Left kidney (tissue), 1 donor: ENCODE measurements at regions not wholly inside any gene's neighbourhood (a gene's known extent, or its start where the extent isn't known, plus 50 kb on each side); places are given as distances from the start of the nearest gene placed in this dataset.
A peak's percentile ranks its signal among the peaks of the same experiment; 100 is the strongest.
"Not testable (repeated sequence)": the region's sequence is repeated elsewhere in the genome, so short reads cannot be mapped to it uniquely, and the experiment has no call there.

Experiments used
- DNase-seq: peaks from one replicate; pipeline ENCODE4 v3.0.0-alpha.2; 2013

DNA sequence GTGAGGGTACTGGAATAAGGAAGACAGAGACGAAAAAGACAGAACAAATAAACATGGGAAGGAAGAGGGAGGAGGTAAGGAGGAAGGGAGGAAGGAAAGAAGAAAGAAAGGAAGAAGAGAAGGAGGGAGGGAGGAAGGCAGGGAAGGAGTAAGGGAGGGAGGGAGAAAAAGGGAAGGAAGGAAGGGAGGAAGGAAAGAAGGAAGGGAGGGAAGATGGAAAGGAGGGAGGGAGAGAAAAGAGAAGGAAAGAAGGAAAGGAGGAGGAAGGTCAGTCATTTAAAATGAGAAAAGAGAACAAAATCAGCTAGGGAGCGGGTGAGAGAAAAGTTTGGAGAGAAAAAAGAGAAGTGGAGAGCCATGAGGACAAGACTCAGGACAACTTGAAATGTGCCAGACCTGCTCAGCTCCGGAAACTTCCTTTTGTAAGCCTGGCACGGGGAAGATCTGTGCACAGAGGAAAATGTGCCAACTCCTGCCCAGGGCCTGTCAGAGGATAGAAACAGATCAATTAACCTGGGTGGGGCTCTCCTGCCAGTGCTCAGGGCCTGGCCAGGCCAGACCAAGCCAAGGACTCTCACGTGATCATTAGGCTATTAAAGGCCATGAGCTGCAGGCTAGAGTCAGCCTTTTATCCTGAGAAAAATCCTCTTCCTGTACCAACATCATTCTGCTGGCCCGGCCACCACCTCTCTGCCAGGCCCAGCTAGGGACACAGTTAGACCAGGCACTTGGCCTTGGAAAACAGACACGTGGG lies 50.1 kb upstream of the BCL6 start:
- DNase-seq = no peak

- no peak for DNase-seq
These were observed 52.9 kb upstream of the BCL6 start for GRCh38 chr3:187798126-187798525.

- DNase-seq = no peak
These were observed 53.6 kb upstream of the BCL6 start for GRCh38 chr3:187798531-187799530.

- no peak for DNase-seq
These were observed 54.8 kb upstream of the BCL6 start for GRCh38 chr3:187799942-187800641.

GRCh38 chr3:187801152-187801551 lies 55.9 kb upstream of the BCL6 start:
- DNase-seq = no peak

DNA sequence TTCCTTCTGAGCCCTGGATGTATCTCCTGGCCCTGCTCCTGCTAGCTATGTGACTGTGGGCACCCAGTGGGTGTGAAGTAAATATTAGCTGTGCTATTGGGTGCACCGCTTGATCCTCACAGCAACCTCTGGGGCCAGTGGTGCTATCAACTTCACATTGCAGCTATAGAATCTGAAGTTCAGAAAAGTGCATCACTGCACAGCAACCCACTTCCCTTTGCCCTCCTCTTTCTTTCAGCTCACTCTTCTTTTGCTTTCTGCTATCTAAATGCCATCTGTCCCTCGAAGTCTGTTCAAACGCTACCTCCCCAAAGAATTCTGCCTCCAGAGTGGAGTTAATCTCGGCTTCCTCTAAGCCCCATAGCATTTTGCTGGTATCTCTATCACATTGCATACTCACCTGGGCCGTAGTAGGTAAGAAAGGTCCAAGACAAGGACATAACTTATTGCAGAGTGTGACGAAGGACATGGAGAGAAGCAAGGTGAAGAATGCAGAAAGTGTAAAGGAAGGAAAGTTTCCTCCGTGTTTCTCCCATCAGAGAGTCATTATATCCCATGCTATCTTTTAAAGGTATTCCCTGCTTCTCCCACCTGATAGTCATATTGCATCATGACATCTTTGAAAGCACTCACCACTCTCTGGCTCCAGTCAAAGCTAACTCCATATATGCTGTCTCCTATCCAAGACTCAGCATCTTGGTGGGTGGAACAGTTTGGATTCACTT lies 57.1 kb upstream of the BCL6 start:
- no peak for DNase-seq

- no peak for DNase-seq
These were observed 57.6 kb upstream of the BCL6 start for GRCh38 chr3:187802928-187803259.

DNA sequence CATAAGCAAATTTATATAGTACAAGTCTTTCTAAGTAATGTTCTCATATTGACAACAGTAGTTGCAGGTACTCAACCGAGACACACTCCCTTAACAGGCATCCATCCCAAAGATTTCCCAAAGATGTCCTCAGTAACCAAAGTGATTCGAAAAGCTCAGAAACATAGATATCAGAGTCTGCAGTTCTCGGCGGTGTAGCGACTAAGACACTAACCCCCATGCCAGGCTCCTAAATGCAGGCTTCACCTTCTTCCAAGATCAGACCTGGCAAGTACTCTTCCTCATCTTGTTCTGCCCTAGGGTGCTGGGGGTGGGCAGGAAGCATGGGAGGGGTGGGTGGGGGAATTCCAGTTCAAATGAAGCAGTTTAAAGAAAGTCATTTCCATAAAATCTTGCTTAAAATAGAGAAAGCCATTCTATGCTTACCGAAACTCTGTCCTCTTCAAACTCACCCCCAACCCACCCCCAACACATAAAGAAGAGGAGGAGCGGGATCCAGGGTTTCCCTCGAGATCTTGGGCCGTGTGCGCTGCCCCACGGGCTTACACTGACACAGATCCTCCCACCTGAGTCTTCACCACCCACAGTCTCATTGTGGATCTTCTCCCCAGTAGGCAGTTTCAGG lies 59.0 kb upstream of the BCL6 start:
- DNase-seq = no peak

GRCh38 chr3:187804745-187805121 lies 59.5 kb upstream of the BCL6 start:
- no peak for DNase-seq

- no peak for DNase-seq
These were observed 60.5 kb upstream of the BCL6 start for GRCh38 chr3:187805774-187806173.

DNA sequence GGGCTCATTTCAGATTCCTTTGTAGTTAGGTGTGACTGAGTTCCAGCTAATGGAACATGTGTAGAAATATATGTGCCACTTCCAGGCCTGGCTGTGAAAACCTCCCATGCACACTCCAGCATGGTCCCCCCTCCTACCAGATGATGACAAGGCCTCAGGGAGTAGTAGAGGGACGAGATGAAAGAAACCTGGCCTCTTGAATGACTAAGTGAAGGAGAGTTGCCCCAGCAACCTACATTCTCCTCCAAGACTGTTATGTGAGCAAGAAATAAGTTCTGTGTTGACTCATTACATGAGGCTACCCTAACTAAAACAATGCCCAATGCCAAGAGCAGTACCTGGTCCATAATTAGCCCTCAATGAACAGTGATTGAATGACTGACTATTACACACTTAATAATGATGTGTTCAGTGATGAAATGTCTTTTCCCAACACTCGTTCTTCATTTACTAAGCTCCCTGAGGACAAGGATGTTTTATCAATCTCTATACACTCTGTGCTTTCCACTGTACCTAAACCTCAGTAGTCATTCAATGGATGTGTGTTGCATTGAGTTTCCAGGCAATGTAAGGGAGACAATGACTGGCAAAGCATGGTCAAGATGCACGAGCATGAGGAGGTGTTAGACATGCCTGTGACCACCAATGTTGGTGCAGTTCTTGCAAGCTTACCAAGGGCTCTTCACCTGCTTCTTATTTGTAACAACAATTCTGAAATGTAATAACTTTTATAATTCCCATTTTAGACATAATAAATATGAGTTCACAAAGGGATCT lies 62.0 kb upstream of the BCL6 start:
- no peak for DNase-seq

DNA sequence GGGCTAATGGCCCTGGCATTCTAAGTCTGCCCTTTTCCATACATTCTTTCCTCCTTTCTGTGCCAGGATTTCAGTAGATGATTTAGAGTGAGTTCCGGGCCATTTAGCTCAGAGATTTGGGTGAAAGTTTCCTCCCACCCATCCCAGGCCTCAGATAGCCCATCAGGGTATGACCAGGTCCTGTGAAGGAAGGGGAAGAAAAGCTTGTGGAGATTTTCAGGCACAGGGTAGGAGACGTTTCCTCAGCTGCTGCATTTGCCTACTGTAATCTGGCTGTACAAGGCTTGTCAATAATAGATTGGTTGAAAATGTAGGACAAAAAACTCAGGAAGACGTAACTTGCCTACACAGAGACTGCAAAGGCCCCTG lies 63.2 kb upstream of the BCL6 start:
- DNase-seq = peak; percentile 53

- DNase-seq = no peak
These were observed 64.3 kb upstream of the BCL6 start for GRCh38 chr3:187809612-187809991.

DNA sequence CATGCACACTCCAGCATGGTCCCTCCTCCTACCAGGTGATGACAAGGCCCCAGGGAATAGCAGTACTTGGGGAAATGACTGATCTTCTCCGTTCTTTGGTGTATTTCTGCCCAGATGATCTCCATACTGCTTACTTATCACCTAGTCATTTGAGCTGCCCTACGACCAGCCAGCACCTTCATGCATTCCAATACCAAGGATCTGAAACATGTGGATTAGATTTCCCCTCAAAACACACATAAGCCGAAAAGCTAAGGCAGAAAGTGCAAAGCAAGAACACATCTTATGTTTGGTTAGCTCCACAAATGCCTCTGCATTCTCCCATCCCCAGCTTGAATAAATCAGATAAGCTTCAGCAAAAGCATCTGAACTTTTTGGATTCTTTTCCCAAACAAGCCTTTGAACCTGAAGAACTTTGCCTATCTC lies 64.8 kb upstream of the BCL6 start:
- DNase-seq = no peak

GRCh38 chr3:187811585-187812250 lies 66.5 kb upstream of the BCL6 start:
- DNase-seq = no peak

DNA sequence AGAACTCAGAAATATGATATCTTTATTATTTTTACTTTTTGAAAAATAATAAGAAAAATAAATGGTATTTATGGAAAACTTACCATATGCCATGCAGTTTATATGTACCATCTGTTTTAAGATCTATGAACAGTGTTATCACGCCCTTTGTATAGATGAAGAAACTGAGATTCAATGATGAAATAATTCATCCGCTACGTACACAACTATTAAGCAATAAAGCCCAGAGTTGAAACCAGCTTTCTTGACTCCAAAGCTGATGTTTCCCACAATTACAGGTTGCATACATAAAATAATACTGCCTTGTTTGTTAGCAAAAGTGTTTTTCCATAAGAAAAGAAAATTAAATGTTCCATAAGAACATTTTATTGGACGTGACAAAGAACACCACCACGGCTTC lies 67.2 kb upstream of the BCL6 start:
- DNase-seq = no peak

GRCh38 chr3:187813198-187813597 lies 67.9 kb upstream of the BCL6 start:
- no peak for DNase-seq

DNA sequence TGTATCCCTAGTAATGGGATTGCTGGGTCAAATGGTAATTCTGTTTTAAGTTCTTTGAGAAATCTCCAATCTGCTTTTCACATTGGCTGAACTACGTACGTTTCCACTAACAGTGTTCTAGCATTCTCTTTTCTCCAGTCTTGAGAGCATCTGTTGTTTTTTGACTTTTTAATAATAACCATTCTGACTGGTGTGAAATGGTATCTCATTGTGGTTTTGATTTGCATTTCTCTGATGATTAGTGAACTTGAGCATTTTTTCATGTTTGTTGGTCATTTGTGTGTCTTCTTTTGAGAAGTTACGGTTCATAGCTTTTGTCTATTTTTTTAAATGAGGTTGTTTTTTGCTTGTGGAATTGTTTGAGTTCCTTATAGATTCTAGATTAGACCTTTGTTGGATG lies 72.5 kb upstream of the BCL6 start:
- not testable (repeated sequence) for DNase-seq

- no peak for DNase-seq
These were observed 76.5 kb upstream of the BCL6 start for GRCh38 chr3:187821616-187822317.

DNA sequence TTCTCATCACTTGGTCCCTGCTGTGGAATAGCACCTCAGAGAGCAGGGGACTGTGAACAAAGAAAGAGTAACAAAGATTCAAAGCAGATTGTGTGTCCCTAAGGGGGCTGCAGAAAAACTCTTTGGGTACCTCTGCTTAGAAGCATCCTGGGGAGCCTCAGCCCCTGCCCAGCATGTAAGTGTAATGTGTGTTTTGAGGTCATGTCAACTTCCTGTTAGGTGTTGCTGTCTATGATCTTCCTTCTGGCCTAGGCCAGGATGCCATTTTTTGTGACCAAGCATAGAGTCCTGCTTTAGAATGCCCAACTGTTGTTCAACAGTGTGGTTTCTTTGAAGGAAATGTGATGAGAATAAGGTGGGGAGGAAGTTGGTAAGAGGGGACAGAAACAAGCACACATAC lies 77.1 kb upstream of the BCL6 start:
- DNase-seq = no peak
